GM23248 (cell line): ENCODE measurements at regions not wholly inside any gene's neighbourhood (a gene's known extent, or its start where the extent isn't known, plus 50 kb on each side); places are given as distances from the start of the nearest gene placed in this dataset.
A peak's percentile ranks its signal among the peaks of the same experiment; 100 is the strongest.

ENCODE experiments used
- DNase-seq: peaks from one replicate; pipeline ENCODE4 v3.0.0-alpha.2; 2015
- H2AFZ ChIP-seq: fragments of 200-600 bp; sonication (generic); 2 replicates; pipeline ENCODE4 v1.6.1; 2016; ENCODE audit warnings: antibody characterized with exemption
- H3F3A ChIP-seq: fragments of 200-600 bp; sonication (generic); 2 replicates; pipeline ENCODE4 v1.6.1; 2016; ENCODE audit warnings: mild to moderate bottlenecking, antibody characterized with exemption, mixed run types; ENCODE audit not compliant: insufficient read depth
- H3K27ac ChIP-seq: fragments of 200-600 bp; sonication (generic); 2 replicates; pipeline ENCODE4 v1.5.1; 2016; ENCODE audit warnings: mild to moderate bottlenecking
- H3K27me3 ChIP-seq: fragments of 200-600 bp; sonication (generic); replicated peaks from 2 replicates; pipeline ENCODE4 v1.6.1; 2016; ENCODE audit warnings: mild to moderate bottlenecking; ENCODE audit not compliant: insufficient read depth
- H3K36me3 ChIP-seq: fragments of 200-600 bp; sonication (generic); 2 replicates; pipeline ENCODE4 v1.6.1; 2016; ENCODE audit warnings: low read depth, mild to moderate bottlenecking
- H3K4me1 ChIP-seq: fragments of 200-600 bp; sonication (generic); 2 replicates; pipeline ENCODE4 v1.6.1; 2016; ENCODE audit warnings: mild to moderate bottlenecking; ENCODE audit not compliant: insufficient read depth
- H3K4me2 ChIP-seq: fragments of 200-600 bp; sonication (generic); one replicate; pipeline ENCODE4 v1.6.1; 2016; ENCODE audit warnings: mild to moderate bottlenecking; ENCODE audit not compliant: unreplicated experiment
- H3K4me3 ChIP-seq: fragments of 200-600 bp; sonication (generic); 2 replicates; pipeline ENCODE4 v1.5.1; 2016; ENCODE audit warnings: mild to moderate bottlenecking
- H3K79me2 ChIP-seq: fragments of 200-600 bp; sonication (generic); 2 replicates; pipeline ENCODE4 v1.6.1; 2016; ENCODE audit warnings: mild to moderate bottlenecking; ENCODE audit not compliant: insufficient read depth
- H3K9ac ChIP-seq: fragments of 200-600 bp; sonication (generic); 2 replicates; pipeline ENCODE4 v1.6.1; 2016; ENCODE audit warnings: mild to moderate bottlenecking
- H3K9me2 ChIP-seq: fragments of 200-600 bp; sonication (generic); 2 replicates; pipeline ENCODE4 v1.6.1; 2016; ENCODE audit warnings: mixed run types, mild to moderate bottlenecking, moderate library complexity; ENCODE audit not compliant: insufficient read depth
- H3K9me3 ChIP-seq: fragments of 200-600 bp; sonication (generic); one replicate; pipeline ENCODE4 v1.6.1; 2017; ENCODE audit warnings: low read depth
- H4K20me1 ChIP-seq: fragments of 200-600 bp; sonication (generic); 2 replicates; pipeline ENCODE4 v1.6.0; 2016; ENCODE audit not compliant: insufficient read depth
- EZH2 ChIP-seq: fragments of 200-600 bp; sonication (generic); IDR thresholded peaks from 2 replicates; pipeline ENCODE4 v1.6.1; 2018; ENCODE audit warnings: antibody characterized with exemption, mild to moderate bottlenecking; ENCODE audit not compliant: insufficient read depth, poor library complexity, severe bottlenecking
- EZH2phosphoT487 ChIP-seq: fragments of 200-600 bp; sonication (generic); IDR thresholded peaks from 2 replicates; pipeline ENCODE4 v1.6.1; 2018; ENCODE audit warnings: antibody characterized with exemption, moderate library complexity, mild to moderate bottlenecking, low read depth; ENCODE audit not compliant: insufficient read depth
- WGBS, 2 experiments: methylation state at CpG; one replicate each; pipeline ENCODE4 v1.1.6; 2015 to 2017; ENCODE audit warnings: low lambda C conversion rate in 2 of 2, low coverage in 1 of 2; ENCODE audit errors: missing lambda C conversion rate in 2 of 2; 5-methylcytosine and 5-hydroxymethylcytosine counted together
- in situ Hi-C: fragments of 300-500 bp; cut with MboI; formaldehyde crosslinking; loops from 2 replicates; pipeline ENCODE4 v1.15.0; 2020

DNA sequence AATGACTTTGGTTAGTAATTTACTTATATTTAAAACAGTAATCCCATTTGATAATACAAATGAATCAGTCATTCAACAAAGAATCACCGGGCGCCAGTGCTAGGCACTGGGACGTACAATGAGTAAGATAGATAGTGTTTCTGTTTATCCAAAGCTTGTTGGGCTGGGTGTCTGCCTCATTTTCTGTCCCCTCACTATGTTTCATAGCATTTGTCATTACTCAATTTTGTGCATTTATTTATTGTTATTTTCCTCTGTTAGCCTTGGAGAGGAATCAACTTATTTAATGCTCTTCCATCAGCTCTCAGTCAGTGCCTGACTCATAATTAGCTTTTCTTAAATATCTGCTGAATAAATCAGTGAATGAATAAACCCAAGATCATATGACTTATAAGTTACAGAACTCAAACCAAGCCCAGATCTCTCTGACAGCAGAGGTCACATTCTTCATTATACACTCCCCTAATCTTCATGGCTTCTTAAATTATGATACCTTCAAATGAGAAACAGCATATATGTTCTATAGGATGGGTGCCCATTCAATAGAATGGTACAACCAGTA, 86.2 kb downstream of the TSPAN8 start:
- H3K36me3 ChIP-seq: no peaks in the 10 kb centered on the region
- in situ Hi-C loops: no loop called here
- H3K9me2 ChIP-seq: no peaks in the 10 kb centered on the region; the same call in 1 of the 2 replicates
- H3K9ac ChIP-seq: no peak overlapping the region
- H3K27me3 ChIP-seq: no peaks in the 10 kb centered on the region
- H3K4me3 ChIP-seq: peak overlapping the region; percentile 24; the same call in 1 of the 2 replicates
- no peak overlapping the region; the same call in 1 of the 2 replicates for H3K27ac ChIP-seq
- H3K4me1 ChIP-seq: peaks cover 12% of the 10 kb centered on the region
- H3K79me2 ChIP-seq: no peaks in the 10 kb centered on the region
- H4K20me1 ChIP-seq: no peaks in the 10 kb centered on the region
- no peaks in the 10 kb centered on the region for H3K9me3 ChIP-seq
- DNase-seq: peak; percentile 49
- H3F3A ChIP-seq: peaks cover 17% of the 10 kb centered on the region; the same call in 1 of the 2 replicates
- H3K4me2 ChIP-seq: peak overlapping the region; percentile 33
- no peak for TF ChIP-seq EZH2phosphoT487
- no peak for TF ChIP-seq EZH2
- WGBS, 2 experiments: 0 to 1% methylated on average over 3 of the region's 3 CpGs
- no peak overlapping the region for H2AFZ ChIP-seq

DNA sequence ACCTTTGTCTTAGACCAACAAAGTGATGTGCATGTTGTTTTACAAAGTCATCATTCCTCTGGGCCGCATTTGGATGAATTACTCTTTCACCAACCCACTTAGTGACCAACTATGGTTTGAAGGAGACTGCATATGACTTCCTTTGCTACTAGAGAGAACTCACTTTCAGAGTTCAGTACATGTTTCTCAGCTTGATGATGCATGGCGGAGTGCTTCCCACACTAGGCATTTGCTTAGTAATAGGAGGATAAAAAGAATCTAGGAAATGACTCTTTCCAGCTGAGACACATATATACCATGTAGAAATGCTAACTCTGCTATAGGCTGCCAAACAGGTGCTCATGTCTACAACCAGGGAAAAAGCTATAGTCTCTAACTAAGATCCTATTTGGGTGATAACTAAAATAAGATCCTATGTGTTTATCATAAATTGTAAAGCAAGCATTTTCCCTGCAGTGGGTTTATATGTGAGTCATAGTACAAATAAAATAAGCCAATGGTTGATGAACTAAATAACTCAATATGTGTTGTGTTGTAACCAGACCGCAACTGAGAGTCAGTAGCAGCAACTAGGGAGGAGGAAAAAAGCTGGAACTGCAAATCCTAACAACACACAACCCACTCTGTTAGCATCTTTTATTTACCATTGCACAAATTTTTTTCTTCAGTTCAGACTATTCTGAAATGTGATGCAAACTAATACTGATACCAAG, 87.2 kb downstream of the TSPAN8 start:
- H4K20me1 ChIP-seq: no peaks in the 10 kb centered on the region

DNA sequence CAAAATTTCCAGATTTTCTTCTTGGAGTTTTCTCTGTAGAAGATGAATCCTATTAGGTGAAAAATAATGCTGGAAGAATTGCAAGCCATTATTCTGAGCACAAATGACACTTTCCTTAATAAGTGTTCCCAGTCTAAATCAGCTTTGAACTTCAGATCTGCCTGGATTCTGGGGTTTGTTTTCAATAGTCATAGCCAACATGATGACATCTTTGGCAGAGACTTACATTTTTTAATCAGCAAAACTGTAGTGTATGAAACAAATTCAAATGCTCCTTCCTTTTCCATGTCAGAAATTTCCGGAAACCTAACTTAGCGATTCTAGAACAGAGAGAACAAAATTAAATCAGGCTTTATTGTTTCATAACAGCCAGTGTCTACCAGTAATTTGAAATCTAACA, 88.5 kb downstream of the TSPAN8 start:
- DNase-seq: peak; percentile 9
- WGBS, 2 experiments: 28 to 35% methylated on average over 2 of the region's 2 CpGs
- Histone ChIP-seq H4K20me1 (no peaks in the 10 kb centered on the region), H3K27me3 (no peaks in the 10 kb centered on the region), H3K4me2 (no peak overlapping the region), H3F3A (peaks cover 17% of the 10 kb centered on the region; the same call in 1 of the 2 replicates), H3K9ac (no peak overlapping the region), H3K27ac (no peak overlapping the region), H3K36me3 (no peaks in the 10 kb centered on the region), H3K9me2 (no peaks in the 10 kb centered on the region), H3K9me3 (no peaks in the 10 kb centered on the region), H3K4me3 (no peak overlapping the region), H3K4me1 (peaks cover 12% of the 10 kb centered on the region), H2AFZ (no peak overlapping the region), H3K79me2 (no peaks in the 10 kb centered on the region)
- in situ Hi-C loops: no loop called here
- TF ChIP-seq EZH2 (no peak), EZH2phosphoT487 (no peak)

More for the DNA sequence above, 87.2 kb downstream of the TSPAN8 start:
- Histone ChIP-seq H3K9me2 (no peaks in the 10 kb centered on the region), H3K79me2 (no peaks in the 10 kb centered on the region), H3K4me3 (peak overlapping the region; percentile 24; the same call in 1 of the 2 replicates), H3K4me2 (peak overlapping the region; percentile 33), H3K9me3 (no peaks in the 10 kb centered on the region), H2AFZ (no peak overlapping the region), H3K4me1 (peaks cover 12% of the 10 kb centered on the region), H3K27me3 (no peaks in the 10 kb centered on the region), H3K27ac (peak overlapping the region; percentile 42; the same call in 1 of the 2 replicates), H3F3A (peaks cover 17% of the 10 kb centered on the region; the same call in 1 of the 2 replicates), H3K36me3 (no peaks in the 10 kb centered on the region), H3K9ac (no peak overlapping the region)
- TF ChIP-seq EZH2phosphoT487 (no peak), EZH2 (no peak)
- in situ Hi-C loops: no loop called here
- 13% methylated on average over 3 of the region's 3 CpGs for WGBS, 2 experiments
- DNase-seq: peak; percentile 71

- H3K4me3 ChIP-seq: no peak overlapping the region
- H3K79me2 ChIP-seq: no peaks in the 10 kb centered on the region
- H3K9ac ChIP-seq: no peak overlapping the region
- H3K4me2 ChIP-seq: no peak overlapping the region
- H4K20me1 ChIP-seq: no peaks in the 10 kb centered on the region
- H2AFZ ChIP-seq: no peak overlapping the region
- TF ChIP-seq EZH2: no peak
- no peak for TF ChIP-seq EZH2phosphoT487
- no peaks in the 10 kb centered on the region for H3K36me3 ChIP-seq
- H3K4me1 ChIP-seq: no peaks in the 10 kb centered on the region
- no peak for DNase-seq
- no peaks in the 10 kb centered on the region for H3F3A ChIP-seq
- no peaks in the 10 kb centered on the region for H3K9me3 ChIP-seq
- in situ Hi-C loops: no loop called here
- H3K27ac ChIP-seq: no peak overlapping the region
- H3K9me2 ChIP-seq: no peaks in the 10 kb centered on the region
- WGBS, 2 experiments: 27 to 31% methylated on average over 7 of the region's 7 CpGs
- H3K27me3 ChIP-seq: no peaks in the 10 kb centered on the region
These were observed 94.7 kb downstream of the TSPAN8 start for GRCh38 chr12:71063087-71063486.
